ENCODE measurements at regions not wholly inside any gene's neighbourhood (a gene's known extent, or its start where the extent isn't known, plus 50 kb on each side); places are given as distances from the start of the nearest gene placed in this dataset.

DNA sequence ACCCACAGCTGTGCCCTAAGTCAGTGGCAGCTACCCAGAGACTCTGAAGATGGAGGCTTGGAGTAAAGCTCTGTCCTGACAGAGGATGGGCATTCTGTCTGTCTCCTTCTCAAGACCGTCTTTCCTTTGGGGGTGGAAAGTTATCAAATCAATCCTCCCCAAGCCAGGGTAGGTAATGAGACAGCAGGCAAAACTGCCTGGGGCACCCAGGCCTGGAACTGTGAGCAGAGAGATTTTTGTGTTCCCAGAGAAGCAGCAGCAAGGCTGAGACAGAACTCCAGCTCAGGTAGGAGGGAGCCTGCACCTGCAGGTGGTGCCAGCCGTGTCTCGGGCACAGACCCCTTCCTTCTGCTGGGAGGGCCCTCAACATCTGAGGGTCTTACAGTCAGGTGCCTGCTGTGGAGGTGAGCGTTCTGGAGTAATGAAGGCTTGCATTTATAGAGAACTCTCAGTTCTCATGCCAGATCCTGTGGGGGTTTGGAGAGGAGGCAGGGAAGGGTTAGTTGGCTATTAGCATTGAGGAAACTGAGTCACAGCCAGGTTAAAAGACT is 95.6 kb downstream of the RIPK4 start:
- DNase-seq = no peak

- DNase-seq = no peak
Measured at GRCh38 chr21:41670056-41670805, 96.6 kb downstream of the RIPK4 start.

DNA sequence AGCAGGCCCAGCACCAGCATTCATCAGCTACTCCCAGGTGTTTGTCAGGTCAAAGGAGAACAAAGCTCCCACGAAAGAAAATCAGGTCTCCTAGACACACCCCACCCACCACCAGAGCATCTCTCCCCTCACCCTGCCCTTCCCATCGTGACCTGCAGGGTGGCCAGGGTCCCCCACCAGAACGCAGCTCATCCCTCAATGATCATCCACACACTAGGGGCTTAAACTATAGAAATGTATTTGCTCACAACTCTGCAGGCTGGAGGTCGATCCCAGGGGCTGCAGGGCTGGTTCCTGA is 97.4 kb downstream of the RIPK4 start:
- no peak for DNase-seq

DNA sequence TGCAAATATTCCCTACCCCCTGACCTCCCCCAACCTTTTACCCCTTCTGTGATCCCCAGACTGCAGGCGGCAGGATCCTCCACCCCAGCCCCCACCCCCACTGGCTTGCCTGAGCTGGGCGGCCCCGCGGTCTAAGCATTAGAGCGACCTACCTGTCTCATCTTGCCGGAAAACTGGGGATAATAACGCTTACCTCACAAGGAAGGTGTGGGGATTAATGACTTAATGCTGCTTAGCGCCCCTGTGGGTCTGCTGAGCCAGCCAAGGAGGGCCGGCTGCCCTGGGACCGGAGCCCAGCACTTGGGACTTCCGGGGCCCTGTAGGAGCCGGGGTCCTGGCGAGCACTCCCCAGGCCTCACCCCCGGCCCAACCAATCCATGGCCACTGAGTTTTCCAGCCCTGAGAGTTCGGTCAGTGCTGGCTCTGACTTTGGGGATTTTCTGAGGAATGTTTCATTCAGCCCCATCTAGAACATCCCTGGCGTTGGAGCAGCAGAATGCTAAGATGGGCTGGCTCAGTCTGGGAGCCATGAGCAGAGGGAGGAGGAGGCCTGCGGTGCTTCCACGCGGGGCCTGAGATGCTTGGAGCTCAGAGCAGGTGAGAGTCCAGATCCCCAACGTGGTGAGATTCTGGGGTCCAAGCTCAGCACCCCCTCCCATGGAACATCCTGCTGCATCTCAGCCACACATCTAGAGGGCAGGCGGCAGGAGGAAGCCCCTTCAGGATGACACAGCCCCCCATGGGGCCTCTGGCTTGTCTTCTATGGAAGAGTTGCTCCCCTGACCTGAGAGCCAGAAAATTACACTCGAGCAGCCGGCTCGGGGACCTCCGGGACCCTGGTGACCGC is 97.9 kb downstream of the RIPK4 start:
- no peak for DNase-seq

- DNase-seq = no peak
Measured at GRCh38 chr21:41668051-41668541, 98.8 kb downstream of the RIPK4 start.

- no peak for DNase-seq
Measured at GRCh38 chr21:41667136-41667535, 99.7 kb downstream of the RIPK4 start.

DNA sequence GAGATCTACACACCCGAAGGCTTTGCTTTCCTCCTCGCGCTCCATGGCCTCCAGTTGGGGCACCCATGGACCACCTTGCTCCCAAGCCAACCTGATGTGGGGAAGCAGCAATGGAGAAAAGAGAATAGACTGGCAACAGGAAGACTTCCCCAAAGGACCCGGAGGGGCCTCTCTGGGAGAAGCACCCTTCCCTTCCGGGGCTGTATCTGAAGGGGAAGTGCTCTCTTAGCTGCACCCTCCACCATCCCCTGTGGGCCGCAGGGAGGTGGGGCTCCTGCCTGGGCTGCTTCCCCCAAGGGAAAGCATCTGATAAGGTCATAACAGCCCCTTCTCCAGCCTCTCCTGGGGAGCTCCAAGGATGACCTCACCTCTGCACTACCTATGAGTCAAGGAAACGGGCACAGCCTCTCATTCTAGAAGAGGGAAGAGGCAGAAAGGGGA is 100.2 kb downstream of the RIPK4 start:
- DNase-seq = no peak

GRCh38 chr21:41665766-41666595 is 100.9 kb downstream of the RIPK4 start:
- no peak for DNase-seq

DNA sequence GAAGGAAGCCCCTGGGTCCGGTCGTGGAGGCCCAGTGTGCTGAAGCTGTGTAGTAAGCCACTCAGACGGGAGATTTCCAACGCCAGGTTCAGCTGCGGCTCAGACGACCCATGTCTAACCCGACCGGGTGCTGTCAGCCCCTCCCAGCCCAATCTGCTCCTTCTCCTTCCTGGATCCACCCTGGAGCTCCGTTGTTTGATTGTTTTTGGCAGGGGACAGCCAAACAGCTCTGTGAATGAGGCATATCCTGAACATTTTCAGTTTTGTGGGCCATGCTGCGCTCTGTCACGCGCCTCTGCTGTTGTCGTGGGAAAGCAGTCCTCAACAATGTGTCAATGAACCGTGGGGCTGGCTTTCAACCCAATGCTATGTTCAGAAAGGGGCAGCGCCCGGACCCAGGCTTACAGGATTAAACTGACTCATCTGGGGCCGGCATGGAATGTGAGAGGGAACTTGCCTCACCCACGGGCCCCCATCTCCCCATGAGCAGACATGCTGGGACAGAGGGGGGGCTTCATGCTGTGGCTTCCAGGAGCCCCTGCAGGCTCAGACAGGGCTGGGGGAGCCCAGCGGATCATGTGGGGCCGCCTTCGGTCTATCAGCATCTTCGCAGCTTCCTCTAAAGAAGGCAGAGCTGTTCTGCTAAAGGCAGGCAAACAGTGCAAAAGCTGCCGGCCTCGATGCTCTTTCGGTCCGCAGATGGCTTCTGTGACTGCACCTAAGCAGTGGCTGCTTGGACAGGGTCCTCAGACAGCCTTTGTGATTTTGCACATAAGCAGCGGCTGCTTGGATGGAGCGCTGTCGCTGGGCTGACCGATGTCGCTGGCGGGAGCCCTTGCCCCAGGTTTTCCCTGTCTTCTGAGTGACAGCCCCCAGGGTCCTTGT is 101.7 kb downstream of the RIPK4 start:
- DNase-seq = no peak

GRCh38 chr21:41663805-41664788 is 102.8 kb downstream of the RIPK4 start:
- no peak for DNase-seq

- DNase-seq = no peak
Measured at GRCh38 chr21:41662761-41663160, 104.1 kb downstream of the RIPK4 start.

- DNase-seq = no peak
Measured at GRCh38 chr21:41662161-41662560, 104.7 kb downstream of the RIPK4 start.

DNA sequence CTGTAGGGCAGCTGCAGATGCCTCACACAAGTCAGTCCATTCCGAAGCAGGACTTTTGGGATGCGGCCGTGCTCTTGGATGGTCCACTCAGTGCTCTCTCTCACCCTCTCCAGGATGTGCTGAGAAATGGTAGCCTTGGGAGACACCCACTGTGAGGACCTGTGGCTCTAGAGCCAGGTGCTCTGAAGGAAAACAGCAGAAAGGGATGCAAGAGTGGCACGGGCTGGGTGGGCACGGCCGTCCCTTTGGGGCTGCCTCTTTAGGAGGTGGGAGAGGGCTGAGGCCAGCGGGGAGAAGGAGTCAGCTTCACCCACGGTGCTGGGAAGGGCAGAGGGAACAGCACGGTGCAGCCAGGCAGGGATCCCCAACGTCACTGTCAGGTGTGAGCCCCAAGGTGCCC is 106.1 kb downstream of the RIPK4 start:
- DNase-seq = no peak

DNA sequence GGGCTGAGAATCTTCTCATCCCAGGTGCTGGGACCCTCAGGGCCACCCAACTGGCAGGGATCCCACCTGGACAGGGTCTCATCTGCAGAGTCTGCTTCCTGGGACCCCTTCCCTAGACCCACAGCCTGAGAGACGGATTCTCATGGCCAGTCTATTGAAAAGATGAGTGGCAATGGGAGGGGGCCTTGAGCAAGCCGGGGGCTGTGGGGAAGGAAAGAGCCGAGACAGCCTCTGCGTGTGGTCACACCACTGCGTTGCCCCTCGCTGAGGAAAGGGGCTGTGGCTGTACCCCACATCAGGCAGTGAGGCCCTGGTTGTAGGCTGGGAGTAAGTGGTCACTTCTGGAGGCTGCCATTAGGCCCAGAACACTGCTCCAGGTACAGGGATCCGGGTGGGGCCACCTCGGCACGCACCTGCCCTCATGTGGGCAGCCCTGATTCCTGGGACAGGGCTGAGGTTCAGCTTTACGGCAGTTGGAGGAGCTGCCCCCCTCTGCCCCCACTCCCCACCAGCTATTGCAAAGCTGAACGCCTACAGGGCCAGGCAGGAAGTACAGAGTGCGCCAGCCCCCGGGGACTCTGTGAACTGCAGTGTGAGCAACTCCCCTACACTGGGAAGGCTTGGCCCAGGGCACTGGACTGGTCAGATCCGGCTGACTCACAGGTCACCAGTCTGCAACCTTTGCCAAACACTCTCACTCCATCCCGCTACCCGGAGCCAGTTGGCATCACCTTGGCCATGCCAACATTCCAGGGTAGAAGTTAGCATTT is 106.9 kb downstream of the RIPK4 start:
- no peak for DNase-seq

DNA sequence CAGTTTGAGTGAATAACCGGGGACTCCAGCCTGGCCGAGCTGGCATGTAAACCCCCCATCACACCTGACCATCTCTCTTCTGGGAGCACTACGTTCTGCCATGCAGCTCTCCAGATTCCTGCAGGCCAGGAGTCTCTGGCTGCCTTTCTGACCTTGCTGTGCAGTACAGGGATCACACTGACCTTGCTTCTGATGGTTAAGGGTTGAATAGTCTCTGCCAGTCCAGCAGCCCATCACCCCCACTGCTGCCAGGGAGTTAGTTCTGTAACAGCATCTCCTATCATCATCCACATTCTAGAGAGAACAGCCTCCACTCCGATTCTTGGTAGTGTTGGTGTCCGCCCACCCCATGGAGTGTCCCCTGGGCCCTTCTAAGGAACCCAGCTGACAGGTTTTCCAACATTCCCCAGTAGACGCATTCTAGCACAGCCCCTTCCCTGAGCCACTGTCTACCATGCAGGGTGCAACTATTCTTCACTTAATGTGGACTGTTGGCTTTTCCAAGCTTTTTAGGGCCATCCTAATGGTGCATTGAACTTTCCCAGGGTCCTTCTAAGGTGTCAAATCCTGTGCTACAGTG is 109.8 kb downstream of the RIPK4 start:
- DNase-seq = no peak

GRCh38 chr21:41655259-41655658 is 111.6 kb downstream of the RIPK4 start:
- DNase-seq = no peak

GRCh38 chr21:41653954-41654491 is 112.8 kb downstream of the RIPK4 start:
- DNase-seq = no peak

GRCh38 chr21:41653243-41653953 is 113.5 kb downstream of the RIPK4 start:
- DNase-seq = no peak

DNA sequence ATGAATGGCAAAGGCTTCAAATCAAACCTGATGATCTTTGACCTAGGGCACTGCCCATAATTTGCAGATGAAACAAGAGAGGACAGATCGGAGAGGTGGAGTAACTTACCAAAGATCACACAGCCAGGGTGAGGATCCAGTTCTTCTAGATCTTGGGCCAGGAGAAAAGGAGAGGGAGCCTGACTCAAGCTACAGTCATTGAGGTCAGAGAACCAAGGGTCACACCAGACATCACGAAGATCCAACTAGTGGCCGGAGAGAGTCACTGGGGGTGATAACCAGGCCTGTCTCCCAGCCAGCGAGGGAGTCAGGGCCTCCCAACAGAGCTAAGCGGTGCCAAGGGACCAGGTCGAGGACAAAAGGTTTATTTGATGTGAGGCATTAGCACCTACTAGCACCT is 115.0 kb downstream of the RIPK4 start:
- no peak for DNase-seq
